Ectodermal cell (in vitro differentiated cells): ENCODE measurements at regions not wholly inside any gene's neighbourhood (a gene's known extent, or its start where the extent isn't known, plus 50 kb on each side); places are given as distances from the start of the nearest gene placed in this dataset.
"Not testable (repeated sequence)": the region's sequence is repeated elsewhere in the genome, so short reads cannot be mapped to it uniquely, and the experiment has no call there.

Experiments
- H3K27ac ChIP-seq: 2 replicates; pipeline ENCODE4 v1.7.0; 2013; ENCODE audit warnings: mild to moderate bottlenecking, low read depth, low read length; ENCODE audit not compliant: insufficient read depth, poor library complexity, severe bottlenecking
- H3K27me3 ChIP-seq: 2 replicates; pipeline ENCODE4 v1.7.0; 2013; ENCODE audit warnings: mild to moderate bottlenecking, low read length; ENCODE audit not compliant: insufficient read depth, control insufficient read depth, poor library complexity, severe bottlenecking
- H3K36me3 ChIP-seq: one replicate; pipeline ENCODE4 v1.7.0; 2013; ENCODE audit warnings: low read length; ENCODE audit not compliant: control insufficient read depth, insufficient read depth
- H3K4me1 ChIP-seq: one replicate; pipeline ENCODE4 v1.7.0; 2013; ENCODE audit warnings: low read length; ENCODE audit not compliant: control insufficient read depth, insufficient read depth
- H3K4me3 ChIP-seq: 2 replicates; pipeline ENCODE4 v1.7.0; 2013; ENCODE audit warnings: low read depth, low read length, control low read depth; ENCODE audit not compliant: insufficient read depth
- H3K9me3 ChIP-seq: 2 replicates; pipeline ENCODE4 v1.7.0; 2013; ENCODE audit warnings: mild to moderate bottlenecking, low read length, moderate library complexity; ENCODE audit not compliant: control insufficient read depth
- WGBS, 2 experiments: methylation state at CpG; one replicate each; pipeline ENCODE4 v1.1.7; 2013; ENCODE audit warnings: missing lambda C conversion rate in 2 of 2; 5-methylcytosine and 5-hydroxymethylcytosine counted together

GRCh38 chr2:67755156-67755882 is 307.5 kb downstream of the C1D start:
- Histone ChIP-seq H3K4me1 (no peaks in the 10 kb centered on the region), H3K27me3 (no peaks in the 10 kb centered on the region), H3K4me3 (no peak overlapping the region), H3K36me3 (no peaks in the 10 kb centered on the region), H3K9me3 (no peaks in the 10 kb centered on the region), H3K27ac (no peak overlapping the region)
- WGBS, 2 experiments, result 92 to 96% methylated on average over 8 to 11 of the region's 11 CpGs

GRCh38 chr2:67760995-67761394 is 301.8 kb downstream of the C1D start:
- no peaks in the 10 kb centered on the region for H3K4me1 ChIP-seq
- no peaks in the 10 kb centered on the region for H3K9me3 ChIP-seq
- 62 to 66% methylated on average over 3 of the region's 3 CpGs for WGBS, 2 experiments
- no peaks in the 10 kb centered on the region for H3K27me3 ChIP-seq
- H3K27ac ChIP-seq, result no peak overlapping the region
- H3K36me3 ChIP-seq, result no peaks in the 10 kb centered on the region
- no peak overlapping the region for H3K4me3 ChIP-seq

GRCh38 chr2:67771380-67771779 is 291.4 kb downstream of the C1D start:
- no peaks in the 10 kb centered on the region for H3K36me3 ChIP-seq
- H3K27ac ChIP-seq, result no peak overlapping the region
- 91 to 100% methylated on average over 2 to 3 of the region's 3 CpGs for WGBS, 2 experiments
- no peaks in the 10 kb centered on the region for H3K9me3 ChIP-seq
- no peaks in the 10 kb centered on the region for H3K27me3 ChIP-seq
- no peak overlapping the region for H3K4me3 ChIP-seq
- H3K4me1 ChIP-seq, result no peaks in the 10 kb centered on the region

GRCh38 chr2:67772216-67773170 is 290.3 kb downstream of the C1D start:
- H3K9me3 ChIP-seq, result no peaks in the 10 kb centered on the region
- H3K27ac ChIP-seq, result no peak overlapping the region
- H3K36me3 ChIP-seq, result no peaks in the 10 kb centered on the region
- H3K4me3 ChIP-seq, result no peak overlapping the region
- no peaks in the 10 kb centered on the region for H3K27me3 ChIP-seq
- no peaks in the 10 kb centered on the region for H3K4me1 ChIP-seq
- 92 to 96% methylated on average over 9 of the region's 9 CpGs for WGBS, 2 experiments

- Histone ChIP-seq H3K9me3 (no peaks in the 10 kb centered on the region), H3K27me3 (no peaks in the 10 kb centered on the region), H3K4me3 (no peak overlapping the region), H3K27ac (no peak overlapping the region), H3K36me3 (no peaks in the 10 kb centered on the region), H3K4me1 (no peaks in the 10 kb centered on the region)
- 95 to 96% methylated on average over 3 of the region's 3 CpGs for WGBS, 2 experiments
These were observed 289.0 kb downstream of the C1D start for GRCh38 chr2:67773851-67774250.

- WGBS, 2 experiments, result 63 to 67% methylated on average over 2 of the region's 2 CpGs
- Histone ChIP-seq H3K4me3 (no peak overlapping the region), H3K27ac (no peak overlapping the region), H3K27me3 (no peaks in the 10 kb centered on the region), H3K4me1 (no peaks in the 10 kb centered on the region), H3K9me3 (no peaks in the 10 kb centered on the region), H3K36me3 (no peaks in the 10 kb centered on the region)
These were observed 286.5 kb downstream of the C1D start for GRCh38 chr2:67776276-67776675.

- no peaks in the 10 kb centered on the region for H3K27me3 ChIP-seq
- no peaks in the 10 kb centered on the region for H3K36me3 ChIP-seq
- H3K9me3 ChIP-seq, result no peaks in the 10 kb centered on the region
- 79 to 97% methylated on average over 1 of the region's 1 CpG for WGBS, 2 experiments
- no peaks in the 10 kb centered on the region for H3K4me1 ChIP-seq
- H3K27ac ChIP-seq, result no peak overlapping the region
- no peak overlapping the region for H3K4me3 ChIP-seq
These were observed 285.8 kb downstream of the C1D start for GRCh38 chr2:67777010-67777409.

GRCh38 chr2:67777836-67778429 is 284.9 kb downstream of the C1D start:
- H3K27me3 ChIP-seq, result no peaks in the 10 kb centered on the region
- H3K4me3 ChIP-seq, result no peak overlapping the region
- no peak overlapping the region for H3K27ac ChIP-seq
- H3K9me3 ChIP-seq, result no peaks in the 10 kb centered on the region
- no peaks in the 10 kb centered on the region for H3K36me3 ChIP-seq
- WGBS, 2 experiments, result 71 to 90% methylated on average over 1 of the region's 1 CpG
- no peaks in the 10 kb centered on the region for H3K4me1 ChIP-seq

DNA sequence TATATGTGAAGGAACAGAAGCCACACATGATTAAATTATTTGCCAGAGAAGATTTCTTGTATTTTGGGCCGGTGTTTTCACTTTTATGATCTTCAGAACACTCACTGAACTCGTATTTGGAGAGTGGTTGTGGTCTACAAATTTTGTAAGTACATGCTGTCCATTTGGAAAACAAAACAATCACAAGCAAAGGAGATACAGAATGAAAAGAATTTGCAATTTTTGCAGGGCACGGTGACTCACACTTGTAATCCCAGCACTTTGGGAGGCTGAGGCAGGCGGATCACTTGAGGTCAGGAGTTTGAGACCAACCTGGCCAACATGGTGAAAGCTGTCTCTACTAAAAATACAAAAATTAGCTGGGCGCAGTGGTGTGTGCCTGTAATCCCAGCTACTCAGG is 282.0 kb downstream of the C1D start:
- not testable (repeated sequence) for H3K27ac ChIP-seq, H3K4me1 ChIP-seq, H3K9me3 ChIP-seq, H3K36me3 ChIP-seq, H3K4me3 ChIP-seq, H3K27me3 ChIP-seq
- WGBS, 2 experiments, result 84 to 88% methylated on average over 5 of the region's 5 CpGs

DNA sequence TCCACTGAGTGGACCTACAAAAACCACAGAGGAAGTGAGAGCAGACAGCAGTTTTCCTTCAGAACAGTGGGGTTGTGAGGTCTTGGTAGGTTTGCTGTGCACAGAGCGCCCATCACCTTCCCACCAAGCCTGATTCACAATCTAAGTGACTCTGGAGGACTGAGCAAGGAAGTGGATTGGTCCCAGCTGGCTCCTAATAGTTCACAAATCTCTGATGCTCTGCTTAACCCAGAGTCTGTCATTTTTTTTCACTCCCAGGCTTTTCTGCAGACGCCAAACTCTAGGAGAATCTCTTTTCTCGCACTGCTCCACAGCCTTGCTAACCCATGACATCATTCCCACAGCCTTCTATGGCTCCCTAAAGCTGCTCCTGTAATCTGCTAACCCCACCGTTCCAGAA is 280.4 kb downstream of the C1D start:
- Histone ChIP-seq H3K4me1 (no peaks in the 10 kb centered on the region), H3K27ac (no peak overlapping the region)
- 89% methylated on average over 4 of the region's 4 CpGs for WGBS, 2 experiments

More for the DNA sequence above, 280.4 kb downstream of the C1D start:
- Histone ChIP-seq H3K9me3 (no peaks in the 10 kb centered on the region), H3K36me3 (no peaks in the 10 kb centered on the region), H3K27me3 (no peaks in the 10 kb centered on the region), H3K4me3 (no peak overlapping the region)
